D341Med (cell line): ENCODE measurements at regions not wholly inside any gene's neighbourhood (a gene's known extent, or its start where the extent isn't known, plus 50 kb on each side); places are given as distances from the start of the nearest gene placed in this dataset.

Experiments
- DNase-seq: peaks from one replicate; pipeline ENCODE4 v3.0.0; 2012; ENCODE audit warnings: low spot score

DNA sequence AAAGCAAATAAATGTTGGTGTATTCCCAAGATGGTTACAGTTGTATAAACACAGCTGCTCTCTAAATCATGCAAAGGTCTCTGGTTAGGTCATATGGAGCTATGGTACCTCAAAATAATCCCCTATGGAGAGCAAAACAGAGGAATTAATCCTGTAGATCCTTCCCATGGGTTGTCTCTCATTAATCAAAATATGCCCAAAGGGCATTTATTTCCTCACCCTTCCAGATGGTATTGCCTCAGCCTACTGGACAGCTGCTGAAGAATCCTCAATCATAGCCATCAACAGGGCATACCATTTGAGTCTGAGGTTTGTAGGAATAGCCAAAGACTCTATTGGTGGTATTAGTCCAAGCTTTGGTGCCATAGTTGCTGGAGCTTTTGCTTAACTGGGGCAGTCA, 360.9 kb downstream of the RPL10L start:
- DNase-seq, result no peak

DNA sequence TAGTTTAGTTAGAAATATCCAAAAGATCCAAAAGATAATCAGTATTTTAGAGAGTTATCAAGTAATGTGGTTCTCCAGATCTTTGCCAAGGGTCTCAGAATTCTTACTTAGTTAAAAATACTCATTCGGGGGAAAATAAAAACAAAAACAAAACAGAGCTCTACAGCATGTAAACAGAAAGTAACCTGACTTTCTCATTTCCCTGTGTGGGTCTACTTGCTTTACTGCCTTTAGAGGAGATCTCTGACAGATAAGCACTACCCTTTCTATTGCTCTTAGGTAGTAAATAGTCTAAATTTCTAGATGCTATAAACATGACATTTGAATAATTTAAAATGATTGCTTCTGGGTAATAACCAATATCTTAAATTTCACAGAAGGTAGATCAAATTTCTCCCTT, 371.8 kb downstream of the RPL10L start:
- no peak for DNase-seq

DNA sequence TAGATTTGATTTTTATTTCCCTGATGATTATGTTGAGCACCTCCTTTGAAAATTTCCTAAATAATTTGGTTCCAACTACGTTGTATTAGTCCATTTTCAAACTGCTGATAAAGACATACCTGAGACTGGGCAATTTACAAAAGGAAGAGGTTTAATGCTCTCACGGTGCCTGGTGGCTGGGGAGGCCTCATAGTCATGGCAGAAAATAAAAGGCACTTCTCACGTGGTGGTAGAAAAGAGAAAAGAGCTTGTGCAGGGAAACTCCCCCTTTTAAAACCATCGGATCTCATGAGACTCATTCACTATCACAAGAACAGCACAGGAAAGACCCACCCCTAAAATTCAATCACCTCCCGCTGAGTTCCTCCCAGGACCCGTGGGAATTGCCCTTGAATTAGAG, 372.3 kb downstream of the RPL10L start:
- no peak for DNase-seq

DNA sequence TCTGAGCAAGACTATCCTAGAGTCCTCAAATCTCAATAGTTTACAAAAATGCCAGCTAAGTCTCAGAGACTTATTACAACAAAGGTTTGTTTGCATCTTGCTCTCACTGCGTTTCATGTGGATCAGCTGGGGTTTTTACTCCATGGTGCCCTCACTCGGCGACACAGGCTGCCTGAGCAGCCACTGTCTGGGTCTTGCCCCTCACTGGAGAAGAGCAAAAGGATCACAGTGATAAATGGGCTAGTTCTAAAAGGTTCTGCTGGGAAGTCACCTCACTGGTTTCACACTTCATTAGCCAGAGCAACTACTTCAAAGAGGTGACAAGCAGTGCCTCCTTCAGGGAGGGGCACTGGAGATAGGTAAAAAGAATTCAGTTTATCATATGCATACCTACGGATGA, 392.0 kb downstream of the RPL10L start:
- no peak for DNase-seq

DNA sequence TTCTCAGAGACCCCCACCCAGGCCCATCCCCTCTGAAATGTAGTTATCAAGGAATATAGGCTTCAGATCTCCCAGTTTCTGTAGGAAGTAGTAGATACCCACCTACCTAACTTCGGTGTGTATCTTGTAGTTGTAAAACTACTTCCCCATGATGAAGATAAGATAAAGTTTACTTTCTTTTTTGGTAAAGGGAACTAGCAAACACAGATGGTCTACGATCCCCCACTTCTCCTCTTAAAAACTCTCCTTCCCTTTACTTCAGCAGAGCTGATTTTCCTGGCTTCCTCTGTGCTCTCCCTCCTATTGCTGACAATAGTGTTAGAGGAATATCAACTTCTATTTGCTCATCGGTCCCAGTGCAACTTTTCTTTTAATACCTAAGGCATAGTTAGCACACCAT, 395.2 kb downstream of the RPL10L start:
- no peak for DNase-seq

DNA sequence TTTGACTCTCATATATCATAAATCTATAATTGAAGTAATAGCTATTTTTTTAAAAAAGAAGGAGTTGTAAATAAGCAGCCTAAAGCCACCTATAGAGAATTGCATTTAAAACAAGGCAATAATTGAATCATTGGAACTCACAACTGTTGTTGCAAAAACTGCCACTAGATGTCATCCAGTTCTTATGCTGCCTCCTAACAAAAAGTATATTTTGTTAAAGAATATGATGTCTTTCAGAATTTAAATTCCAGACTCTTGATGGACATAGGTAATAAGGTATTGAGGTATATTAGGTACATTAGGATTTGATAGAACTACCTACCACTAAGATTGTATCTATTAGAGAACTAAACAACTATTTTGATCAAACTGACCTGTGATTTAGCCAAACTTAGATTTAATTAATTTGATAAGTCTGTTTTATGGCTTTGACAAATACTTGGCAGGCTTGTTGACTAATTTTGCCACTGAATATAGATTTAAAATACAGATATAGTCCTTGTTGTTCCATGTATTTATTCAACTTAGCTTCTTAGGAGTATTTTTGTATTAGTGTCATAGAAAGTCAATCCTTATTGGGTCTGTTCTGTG, 401.4 kb downstream of the RPL10L start:
- peak; percentile 41 for DNase-seq

DNA sequence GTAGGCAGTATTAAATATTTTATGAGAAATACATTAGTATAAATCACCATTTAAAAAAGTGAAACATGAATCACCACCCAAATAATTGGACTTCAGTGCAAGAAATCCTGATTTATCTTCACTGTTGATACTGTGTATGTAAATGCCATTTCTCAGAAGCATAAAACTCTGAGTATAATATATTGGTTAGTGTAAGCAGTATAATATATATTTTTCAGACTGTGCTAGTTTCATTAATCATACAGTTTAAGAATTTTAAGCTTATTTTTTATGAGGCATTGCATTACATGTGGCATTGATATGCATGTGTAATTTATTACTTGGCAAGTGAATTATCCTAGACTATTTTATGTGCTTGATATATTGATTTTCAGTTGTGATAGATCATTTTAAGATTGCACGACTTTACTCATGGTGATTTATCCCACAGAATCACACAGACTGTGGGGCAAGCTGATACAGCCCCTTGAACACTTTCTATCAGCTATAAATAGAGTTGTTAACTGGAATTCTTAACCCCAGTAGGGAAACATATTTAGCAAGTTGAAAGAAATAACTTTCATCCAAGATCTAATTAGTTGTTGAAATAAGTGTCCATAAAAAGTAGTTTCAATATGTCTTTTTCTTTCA, 403.5 kb downstream of the RPL10L start:
- no peak for DNase-seq

DNA sequence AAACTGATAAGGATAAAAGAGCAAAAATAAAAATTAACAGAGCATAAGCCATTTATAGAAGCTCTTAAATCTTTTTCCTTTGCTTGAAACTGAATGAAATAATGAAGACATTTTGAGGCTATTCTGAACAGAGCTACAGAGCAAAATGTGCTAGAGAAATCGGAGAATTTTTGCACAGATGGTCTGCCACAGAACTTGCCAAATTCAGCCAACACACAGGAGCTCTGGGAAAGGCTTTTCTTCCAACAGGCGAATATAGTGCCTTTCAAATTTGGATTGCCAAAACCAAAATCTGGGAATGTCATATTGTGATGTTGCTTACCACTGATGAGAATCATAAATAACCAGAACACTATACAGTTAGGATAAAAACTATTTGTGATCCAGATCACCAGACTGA, 406.3 kb downstream of the RPL10L start:
- no peak for DNase-seq

DNA sequence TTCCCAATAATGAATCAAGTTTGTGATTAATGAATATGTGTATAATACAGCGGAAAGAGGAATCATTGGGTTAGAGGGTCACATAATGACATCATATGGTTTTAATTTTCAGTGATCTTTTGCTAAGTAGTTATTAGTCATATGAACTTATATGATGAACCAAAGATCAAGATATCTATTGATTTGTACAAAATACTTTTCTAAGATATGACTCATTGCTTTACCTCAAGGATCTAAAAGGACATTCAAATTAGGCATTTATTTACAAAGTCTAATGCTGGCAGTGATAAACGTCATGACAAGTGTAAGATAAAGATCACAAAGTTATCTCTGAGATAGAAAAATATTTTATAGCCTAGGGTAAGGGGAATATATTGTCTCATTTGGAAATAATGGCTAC, 417.8 kb downstream of the RPL10L start:
- DNase-seq, result no peak

DNA sequence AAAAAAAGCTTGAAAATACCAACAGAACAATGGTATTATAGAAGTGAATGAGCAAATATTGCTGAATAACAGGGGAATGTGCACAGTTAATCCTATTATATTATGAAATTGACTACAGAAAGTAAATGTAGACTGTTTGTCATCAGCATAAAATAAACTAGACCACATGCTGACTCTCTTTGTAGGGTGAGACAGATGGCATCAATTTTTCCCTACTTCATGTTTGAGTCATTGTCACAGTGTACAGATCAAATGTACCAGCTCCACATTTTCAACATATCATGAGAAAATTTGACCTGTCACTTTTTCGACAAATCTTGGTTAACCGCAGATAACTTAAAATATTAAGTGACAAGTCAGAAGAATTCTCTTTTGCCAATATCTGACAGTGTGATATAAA, 421.0 kb downstream of the RPL10L start:
- DNase-seq, result no peak

DNA sequence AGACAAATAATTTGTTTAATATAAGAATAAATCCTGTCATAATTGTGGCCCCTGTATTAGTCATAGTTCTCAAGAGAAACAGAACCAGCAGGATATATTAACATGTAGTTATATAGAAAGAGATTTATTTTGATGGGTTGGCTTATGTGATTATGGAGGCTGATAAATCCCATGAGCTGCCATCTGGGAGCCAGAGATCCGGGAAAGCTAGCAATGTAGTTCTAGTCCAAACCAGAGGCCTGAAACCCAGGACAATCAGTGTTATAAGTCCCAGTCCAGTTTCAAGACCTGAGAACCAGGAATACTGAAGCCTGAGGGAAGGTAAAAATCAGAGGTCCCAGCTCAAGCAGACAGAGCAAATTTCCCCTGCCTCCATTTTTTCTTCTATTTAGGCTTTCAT, 435.8 kb downstream of the RPL10L start:
- peak; percentile 54 for DNase-seq

DNA sequence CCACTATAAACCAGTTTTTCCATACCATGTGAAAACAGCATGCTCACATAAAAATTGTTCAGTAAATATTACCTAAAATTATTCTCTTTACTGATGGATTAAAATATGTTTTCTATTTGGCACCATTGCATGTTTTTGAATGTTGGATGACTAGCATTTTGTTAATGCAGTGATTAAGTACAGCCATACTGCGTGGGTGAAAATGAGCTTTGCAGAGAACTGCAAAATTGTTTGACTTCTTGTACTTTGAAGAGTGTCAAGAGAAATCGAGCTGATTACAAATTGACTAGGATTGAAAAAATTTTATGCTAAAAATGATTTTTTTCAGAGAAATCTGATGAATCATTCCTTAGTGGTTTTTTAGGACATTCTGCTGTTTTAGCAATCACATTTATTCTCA, 452.9 kb downstream of the RPL10L start:
- no peak for DNase-seq

DNA sequence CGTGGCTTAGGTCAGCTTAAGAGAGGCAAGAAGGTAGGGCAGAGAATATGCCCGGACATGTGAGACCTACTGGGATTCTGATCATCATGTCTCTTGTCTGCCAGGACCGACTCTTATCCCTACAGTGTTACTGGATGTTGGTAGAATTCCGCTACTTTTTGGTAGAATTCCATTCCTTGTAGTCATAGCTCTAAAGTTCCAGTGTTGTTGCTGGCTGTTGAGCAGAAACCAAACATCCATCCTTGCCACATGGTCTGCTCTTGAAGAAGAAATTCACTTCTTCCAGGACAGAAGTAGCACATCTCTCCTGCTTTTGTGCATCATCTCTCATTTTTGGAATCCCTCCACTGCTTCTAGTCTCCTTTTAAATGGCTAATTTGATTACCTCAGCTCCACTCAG, 453.7 kb downstream of the RPL10L start:
- peak; percentile 20 for DNase-seq
